GM21367 (cell line): ENCODE measurements at regions not wholly inside any gene's neighbourhood (a gene's known extent, or its start where the extent isn't known, plus 50 kb on each side); places are given as distances from the start of the nearest gene placed in this dataset.

Experiments
- ATAC-seq: cut with Tn5 transposase; IDR thresholded peaks from one replicate; pipeline ENCODE4 v1.9.1; 2021; ENCODE audit not compliant: unreplicated experiment

DNA sequence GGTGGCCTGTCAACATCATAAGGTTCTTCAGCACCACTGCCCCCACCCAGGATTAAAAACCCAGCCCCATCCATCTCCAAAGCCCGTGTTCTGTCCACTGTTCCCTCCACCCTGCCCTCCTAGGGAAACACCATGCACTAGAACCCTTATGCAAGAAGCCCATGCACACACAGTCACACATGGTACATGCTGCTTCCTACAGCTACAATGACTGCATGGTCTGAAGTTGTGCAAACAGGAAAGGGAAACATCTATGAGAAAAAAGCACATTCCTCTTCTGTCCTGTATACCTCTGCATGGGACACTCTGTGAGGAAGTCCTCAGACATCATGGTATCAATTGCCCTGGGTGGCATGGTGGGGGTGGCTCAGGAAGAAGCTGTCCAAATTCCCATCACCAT is 108.6 kb upstream of the MRPS22 start:
- ATAC-seq: no peak

DNA sequence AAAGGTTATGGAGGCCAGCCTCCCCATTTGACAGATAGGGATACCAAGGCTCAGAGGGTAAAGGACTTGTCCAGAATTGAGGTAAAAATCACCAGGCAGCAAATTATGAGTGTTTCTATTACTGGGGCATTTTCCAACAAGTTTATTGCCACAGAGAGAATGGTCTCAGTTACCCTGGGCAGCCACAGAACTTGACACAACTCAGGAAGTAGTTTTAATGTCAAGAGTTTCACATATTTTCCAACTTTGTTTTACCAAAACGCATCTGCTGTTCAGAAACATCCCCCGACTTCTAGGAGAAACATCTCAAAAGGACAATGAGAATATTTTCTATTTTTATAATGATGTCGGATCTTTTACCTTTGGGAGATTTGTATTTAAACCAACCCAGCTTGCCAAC is 107.5 kb upstream of the MRPS22 start:
- ATAC-seq: no peak

DNA sequence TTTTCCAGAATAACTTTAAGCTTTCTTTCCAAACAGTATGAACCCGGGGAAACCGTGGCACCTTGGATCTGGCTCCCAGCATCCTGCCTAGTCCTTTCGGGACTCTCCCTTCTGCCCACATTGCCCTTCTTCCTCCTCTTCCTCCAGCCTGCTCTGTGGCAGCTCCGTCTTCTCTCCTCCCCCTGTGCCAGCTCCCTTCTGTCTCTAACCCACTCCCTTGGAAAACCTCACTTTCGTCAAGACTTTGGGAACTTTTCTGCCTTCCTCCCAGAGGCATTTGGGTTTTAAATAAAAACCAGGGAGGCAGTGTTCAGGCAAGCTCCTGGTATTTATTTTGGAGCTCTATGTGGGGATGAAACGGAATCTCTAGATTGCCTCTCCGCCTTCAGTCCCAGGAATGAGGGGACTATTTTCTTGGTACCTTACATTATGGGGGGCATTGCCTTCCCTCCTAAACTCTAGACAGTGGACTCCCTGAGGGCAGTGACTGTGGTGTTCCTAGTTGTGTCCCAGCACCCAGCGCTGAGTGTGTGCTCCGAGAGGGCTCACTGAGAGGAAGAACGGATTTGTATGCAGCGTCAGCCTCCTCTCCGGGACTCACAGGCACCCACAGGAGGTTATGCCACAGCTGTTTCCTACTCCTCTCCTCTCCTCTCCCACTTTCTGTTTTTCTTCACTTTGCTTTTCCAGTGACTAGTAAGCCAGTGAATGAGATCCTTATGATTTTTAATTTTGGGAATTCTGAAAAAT is 105.4 kb upstream of the MRPS22 start:
- no peak for ATAC-seq

DNA sequence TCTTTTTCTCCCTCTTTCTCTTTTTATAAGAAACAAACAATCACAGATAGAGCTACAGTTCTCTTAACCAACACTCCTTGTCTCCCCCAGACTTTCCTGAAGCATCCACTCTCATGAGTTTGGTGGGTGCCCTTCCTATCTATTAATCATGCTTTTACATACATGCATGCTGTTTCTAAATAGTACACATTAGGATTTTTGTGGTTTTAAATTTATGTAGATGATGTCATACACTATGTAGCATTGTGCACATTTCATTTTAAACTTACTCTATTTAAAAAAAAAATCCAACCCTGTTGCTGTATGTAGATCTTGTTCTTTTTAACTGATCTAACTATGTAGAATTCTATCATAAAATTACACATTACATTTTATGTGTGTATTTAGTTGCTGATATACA is 104.3 kb upstream of the MRPS22 start:
- ATAC-seq: no peak

DNA sequence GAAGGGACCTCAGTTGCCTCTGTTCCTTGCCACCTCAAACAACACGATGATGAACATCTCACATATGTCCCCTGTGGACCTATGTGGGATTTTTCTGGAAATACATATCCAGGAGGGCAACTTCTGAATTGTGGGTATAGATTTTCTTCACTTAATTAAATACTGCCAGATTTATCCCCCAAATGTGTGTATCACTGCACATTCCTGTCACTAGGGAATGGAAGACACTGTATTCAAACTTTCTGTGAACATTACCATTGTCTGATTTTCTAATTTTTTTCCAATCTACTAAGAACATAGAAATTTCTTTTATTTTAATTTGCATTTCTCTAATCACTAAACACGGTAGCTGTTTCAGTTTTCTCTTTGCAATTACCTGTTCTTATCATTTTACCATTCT is 102.0 kb upstream of the MRPS22 start:
- ATAC-seq: no peak

DNA sequence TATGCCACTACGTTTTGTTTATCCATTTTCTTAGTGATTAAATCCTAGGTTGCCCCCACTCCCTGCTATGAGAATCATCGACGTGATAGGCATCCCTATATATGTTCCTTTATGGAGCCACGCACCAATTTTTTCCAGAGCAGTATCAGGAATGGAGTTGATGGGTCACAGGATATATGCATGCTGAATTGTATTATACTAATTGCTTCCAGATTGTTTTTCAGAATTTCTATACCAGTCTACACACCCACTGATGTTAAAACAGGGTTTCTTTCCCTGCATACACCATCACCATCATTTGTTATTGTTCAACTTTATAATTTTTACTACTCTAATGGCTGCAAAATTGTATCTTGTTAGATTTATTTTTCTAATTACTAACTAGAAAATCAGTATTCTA is 100.1 kb upstream of the MRPS22 start:
- ATAC-seq: no peak

DNA sequence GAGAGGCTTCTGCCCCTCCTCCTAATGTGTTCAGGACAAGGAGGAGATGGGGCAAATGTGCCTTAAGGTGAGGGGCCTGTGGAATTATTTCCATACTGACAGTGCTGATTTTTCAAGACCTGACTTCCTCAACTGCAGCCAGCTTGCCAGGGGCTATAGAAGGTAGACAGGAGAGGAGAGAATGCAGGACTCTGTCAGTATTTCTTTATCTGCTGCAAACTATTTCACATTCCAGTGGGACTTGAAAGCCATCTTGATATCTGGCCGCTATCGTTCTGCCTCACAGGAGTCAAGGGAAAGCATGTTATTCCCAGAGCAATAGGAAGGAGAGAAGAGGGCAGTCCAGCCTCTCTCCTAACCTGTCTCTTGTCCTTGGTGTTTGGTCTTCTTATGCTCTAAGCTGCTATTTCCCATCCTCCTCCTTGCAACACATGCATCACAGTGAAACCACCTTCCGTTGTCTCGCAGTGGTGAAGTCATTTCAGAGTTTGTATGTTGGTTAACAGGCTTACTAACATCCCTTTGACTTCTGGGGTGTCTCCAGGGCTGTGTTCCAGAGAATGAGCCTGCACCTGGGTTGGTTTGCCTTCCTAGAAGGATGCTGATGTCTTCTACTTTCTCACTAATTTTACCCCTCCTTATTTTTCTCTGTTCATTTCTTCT is 95.1 kb upstream of the MRPS22 start:
- ATAC-seq: no peak

DNA sequence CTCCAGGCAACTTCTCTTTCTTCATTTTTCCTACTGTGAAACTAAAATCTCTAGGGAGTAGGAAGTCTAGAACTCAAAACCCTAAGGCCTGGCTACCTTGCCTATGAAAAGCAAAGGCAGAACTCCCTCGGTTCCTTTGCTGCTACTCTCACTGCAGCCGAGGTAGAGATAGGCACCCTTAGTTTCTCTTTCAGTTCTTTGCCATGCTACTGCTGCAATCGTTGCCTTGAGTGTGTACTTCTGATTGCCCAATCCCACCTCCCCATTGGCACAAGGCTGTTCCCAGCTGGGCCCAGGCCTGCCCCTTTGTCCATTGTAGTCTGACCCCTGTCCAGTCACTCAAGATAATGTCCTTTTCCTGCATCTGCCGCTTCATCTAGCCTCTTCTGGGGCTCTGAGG is 92.3 kb upstream of the MRPS22 start:
- no peak for ATAC-seq

DNA sequence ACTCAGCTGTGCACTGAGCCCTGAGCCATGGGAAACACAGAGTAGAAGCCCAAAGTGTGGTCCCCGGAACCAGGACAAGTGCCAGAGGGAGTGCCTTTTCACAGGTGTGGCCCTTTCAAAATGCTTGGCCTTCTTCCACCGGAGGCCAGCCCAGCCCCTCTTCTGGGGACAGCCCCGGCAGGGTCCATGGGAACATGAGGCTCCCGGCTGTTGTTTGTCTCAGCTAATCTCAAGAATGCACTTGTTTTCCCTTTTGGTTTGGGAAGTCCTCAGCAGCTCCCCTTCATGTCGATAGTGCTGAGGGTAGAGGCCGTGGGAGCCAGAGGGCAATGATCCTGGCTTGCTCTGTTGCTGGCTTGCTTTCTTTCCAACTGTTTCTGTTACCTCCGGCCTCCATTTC is 91.1 kb upstream of the MRPS22 start:
- no peak for ATAC-seq

DNA sequence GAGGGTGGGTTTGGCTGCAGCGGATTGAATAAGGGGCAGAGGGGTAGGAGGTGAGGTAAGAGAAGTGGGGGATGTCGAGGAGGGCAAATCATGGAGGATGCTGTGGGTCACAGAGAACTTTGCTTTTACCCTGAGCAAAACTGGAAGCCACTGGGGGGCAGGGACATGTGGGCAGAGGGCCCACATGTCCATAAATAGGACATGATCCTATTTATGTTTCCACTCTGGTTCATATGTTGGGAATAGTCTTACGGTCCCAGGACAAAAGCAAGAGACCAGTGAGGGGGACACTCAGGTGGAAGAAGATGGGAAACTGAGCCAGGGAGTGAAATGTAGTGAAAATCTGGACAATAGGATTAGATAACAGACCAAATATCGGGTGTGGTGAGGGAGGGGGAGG is 85.5 kb upstream of the MRPS22 start:
- ATAC-seq: no peak

DNA sequence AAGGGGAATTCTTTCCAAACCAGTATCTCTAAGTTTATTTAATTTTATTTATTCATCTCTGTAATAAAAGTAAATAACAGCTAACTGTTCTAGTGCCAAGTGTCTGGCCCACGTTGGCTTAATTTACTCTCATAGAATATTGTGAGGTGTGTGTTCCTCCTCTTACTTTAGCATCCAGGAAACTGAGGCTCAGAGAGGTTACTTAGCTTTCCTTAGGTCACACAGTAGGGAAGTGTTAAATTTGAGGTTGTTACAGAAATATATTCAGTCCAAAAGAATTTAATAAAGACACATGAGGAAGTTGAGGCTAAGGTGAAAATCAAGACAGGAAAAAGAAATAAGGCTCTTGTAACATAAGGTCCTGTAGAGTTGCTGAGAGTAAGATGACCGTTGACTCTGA is 84.4 kb upstream of the MRPS22 start:
- ATAC-seq: no peak

DNA sequence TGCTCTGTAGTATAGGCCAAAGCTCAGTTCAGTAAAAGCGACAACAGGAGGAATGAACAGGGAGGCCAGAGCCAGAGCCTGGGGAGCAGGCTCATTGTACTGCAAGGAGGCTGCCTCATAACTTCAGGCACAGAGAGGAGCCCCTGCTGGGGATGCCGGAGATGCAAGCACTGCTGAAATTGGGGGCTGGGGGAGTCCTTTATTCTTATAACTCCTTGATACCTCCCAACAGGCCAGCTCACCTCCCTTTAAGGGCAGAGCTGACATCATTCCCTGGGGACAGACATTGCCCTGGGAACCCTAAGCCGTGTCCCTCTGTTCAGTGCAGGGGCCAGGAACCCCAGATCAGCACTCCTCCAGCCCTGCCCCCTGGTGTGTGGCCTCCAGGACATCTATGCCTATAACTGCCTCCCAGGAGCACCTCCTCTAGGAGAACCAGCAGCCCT is 83.8 kb upstream of the MRPS22 start:
- no peak for ATAC-seq

DNA sequence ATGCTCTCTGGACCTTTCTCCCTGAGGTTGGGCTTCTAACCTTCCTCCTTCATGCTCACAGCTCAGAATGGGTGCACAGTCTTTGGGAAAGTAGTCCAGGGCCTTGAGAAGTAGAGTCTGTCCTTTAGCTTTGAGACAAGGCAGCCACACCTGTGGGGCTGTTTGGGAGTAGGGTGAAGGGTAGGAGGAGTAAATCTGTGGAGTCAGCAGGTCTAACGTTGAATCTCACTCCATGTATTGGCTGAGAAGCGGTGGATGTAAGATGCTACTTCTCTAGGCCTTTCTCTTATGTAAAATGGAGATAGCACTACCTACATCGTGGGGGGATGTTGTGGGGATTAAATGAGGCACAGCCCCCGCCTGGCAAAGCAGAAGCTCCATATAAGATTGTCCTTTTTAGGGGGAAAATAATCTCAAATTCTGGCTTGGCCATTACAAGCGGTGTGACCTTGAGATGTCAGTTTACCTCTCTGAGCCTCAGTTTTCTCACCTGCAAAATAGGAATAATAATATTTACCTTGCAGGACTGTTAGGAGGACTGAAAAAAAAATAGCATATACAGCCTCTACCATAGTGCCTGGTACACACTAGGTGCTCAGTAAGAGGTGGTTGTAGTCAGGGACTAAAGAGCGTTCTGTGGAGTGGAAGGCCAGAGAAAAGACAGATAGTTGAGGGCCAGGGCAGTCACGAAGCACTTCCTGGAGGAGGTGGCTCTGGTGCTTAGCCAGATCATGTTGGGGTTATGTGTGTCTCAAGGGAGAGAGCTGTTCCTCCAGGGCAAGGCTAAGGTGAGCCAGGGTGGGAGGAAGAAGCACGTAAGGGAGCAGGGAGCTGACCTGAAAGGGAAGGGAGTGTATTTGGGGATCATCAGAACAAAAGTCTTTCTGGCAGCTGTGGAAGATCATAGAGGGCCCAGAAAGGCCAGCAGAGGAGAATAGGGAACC is 82.8 kb upstream of the MRPS22 start:
- ATAC-seq: no peak

DNA sequence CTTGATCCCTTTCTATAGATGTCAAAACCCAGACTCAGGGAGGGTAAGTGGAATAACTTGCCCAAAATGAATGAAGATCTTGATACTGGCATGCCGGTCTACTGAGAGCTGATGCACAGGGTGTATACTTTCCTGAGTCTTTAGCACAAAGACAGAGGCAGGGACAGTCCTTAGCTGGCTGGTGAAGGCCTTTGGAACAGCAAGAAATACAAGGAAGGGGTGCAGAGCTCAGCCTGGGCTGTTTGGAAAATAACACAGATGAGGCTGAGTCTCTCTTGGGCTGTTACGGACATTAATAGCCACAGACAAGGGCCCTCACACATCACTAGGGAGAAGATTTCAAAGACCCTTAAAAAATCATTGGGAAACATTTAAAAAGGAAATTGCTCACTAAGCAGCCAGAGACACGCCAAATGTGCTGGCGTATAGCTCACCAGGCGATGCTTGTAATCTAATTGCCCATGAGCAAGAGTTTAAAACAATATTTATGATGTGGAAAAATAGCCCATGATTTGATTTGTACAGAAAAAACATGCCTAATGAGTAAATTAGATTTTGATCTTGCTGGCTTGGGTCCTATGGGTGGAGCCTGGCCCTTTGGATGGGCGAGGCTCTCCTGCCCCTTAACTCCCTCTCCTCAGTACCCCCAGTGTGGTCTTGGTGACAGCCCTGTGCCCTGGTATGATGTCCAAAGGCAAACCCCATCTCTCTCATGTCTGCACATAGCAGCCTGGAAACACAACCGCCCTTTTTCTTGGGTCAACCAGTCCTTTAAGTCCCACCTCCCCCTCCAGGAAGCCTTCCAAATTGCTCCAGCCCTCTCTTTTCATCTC is 81.8 kb upstream of the MRPS22 start:
- ATAC-seq: no peak

DNA sequence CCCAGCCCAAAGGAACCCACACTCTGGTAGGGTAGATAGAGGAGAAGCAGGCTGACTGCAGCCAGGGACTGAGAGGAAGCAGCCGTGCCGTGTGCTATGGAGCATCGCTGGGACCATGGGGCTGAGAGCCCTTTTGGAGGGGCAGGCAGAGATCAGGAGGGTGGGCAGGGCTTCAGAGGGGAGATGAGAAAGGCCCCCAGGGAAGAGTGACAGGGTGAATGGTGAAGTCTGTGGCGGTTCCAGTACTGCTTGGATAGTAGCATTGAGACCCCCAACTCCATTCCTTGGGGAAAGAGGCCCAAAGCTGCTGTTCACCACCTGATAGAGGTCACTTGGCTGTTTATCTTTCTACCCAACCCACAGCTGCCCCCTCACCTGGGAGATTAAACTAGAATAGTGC is 80.0 kb upstream of the MRPS22 start:
- ATAC-seq: no peak

DNA sequence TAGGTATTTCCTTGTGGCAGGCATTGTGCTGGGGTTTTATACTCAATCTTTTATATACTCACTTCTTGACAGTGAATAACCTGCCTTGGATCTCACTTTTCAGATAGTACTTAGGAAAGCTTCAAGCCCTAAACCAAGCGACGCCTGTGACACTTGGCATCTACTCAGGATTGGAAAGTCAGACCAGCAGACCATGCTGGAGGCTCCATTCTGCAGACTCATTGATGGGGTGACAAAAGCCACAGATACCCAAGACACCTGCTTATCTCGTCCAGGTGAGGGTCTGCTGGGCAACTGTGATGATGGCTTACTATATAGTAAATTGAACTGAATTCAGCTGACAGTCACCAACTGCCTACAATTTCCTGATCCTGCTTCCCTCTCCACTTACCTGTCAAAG is 79.4 kb upstream of the MRPS22 start:
- ATAC-seq: no peak

DNA sequence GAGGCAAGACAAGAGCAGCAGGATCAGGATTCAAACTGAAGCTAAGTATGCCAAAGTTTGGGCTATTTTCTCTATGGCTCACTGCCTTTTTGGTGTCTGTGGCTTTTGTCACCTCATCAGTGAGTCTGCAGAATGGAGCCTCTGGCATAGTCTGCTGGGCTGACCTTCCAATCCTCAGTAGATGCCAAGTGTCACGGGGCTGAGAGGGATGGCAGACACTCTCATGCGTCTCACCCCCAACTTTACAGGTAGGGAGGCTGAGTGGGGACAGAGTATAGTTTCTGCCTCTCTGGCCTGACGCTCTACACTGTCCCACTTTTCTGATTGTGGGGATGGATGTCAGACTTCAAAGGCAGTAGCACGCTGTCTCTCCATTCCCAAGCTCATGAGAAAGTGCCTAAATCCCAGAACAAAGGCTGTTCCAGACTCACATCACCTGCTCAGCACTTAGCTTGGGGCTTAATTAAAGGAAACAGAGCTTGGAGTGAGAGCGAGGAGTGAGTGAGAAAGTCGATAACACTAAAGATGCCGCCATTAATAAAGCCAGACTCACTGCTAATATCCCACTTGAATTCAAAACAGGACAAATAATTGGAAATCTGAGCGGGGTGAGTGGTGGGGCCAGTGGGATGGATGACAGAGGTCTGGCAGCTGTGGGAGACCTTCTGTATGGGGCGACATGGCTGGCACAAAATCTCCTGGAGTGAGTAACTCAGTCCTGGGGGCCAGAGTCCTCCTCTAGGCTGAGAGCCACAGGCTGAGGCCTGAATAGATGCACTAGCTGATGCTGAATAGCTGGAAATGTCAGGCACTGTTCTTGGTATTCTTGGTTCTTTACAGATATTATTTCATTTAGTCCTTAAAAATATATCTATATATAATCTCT is 78.4 kb upstream of the MRPS22 start:
- ATAC-seq: no peak

DNA sequence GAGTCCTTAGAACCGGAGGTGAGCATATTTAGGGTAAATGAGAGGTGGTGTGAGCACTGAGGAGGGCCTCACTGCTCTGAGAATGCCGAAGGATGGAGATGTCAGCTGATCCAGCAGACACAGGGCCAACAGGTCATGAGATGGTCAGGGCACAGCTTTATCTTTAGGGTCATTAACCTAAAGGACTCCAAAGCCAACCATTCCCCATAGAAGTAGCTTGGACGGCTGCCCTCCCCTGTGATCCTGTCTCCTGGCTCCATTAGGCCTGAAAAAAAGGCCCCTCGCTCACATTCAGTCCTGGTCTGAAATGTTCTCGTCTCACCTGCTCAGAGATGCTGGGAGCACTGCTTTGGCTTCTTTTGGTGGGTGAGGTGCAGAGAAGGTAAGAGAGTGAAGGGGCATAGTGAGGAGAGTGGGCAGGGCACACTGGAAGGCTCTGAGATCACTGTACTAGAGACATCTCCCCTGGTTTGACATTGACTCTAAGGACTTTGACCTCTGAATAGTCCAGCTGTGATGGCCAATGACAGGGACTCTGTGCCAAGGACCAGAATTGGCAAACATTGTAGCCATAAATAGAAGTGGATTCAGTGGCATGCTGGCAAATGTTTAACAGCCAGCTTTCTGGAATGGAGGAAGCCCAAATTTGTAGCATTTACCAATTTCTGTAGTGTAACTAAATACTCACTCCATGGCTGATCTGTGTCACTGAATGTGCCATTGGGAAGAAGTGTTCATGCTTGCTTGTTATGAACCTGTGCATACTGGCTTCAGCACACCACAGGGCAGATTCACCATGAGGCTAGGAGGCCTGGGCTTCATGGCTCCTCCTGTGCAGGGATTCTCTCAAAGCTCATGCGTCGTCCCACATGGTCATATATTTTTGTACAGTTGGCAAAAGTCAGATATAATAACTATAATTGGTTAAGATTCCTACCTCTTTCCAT is 76.2 kb upstream of the MRPS22 start:
- no peak for ATAC-seq

DNA sequence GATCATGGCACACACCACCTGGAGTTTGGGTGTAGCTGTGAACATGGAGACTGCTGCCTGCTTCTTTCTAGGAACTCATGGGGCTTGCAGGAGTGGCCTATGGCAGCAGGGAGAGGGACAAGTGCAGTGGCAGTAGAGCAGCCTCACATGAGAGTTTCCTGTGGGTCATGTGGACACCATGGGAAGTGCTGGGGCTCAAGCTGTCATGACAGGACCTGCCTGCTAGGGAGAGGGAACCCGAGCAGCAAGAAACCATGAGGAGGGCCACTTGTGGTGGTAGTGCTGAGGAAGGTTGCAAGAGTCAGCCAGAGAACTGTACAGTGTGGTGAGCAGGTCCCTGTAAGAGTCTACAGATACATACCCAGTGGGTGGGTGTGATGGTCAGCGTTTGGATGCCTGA is 73.8 kb upstream of the MRPS22 start:
- no peak for ATAC-seq
